HL-60 (cell line): ENCODE measurements at regions not wholly inside any gene's neighbourhood (a gene's known extent, or its start where the extent isn't known, plus 50 kb on each side); places are given as distances from the start of the nearest gene placed in this dataset.

Source experiments
- CTCF ChIP-seq: IDR thresholded peaks from one replicate; pipeline ENCODE4 v1.5.1; 2011; ENCODE audit warnings: low read length, control low read depth, inconsistent platforms; ENCODE audit not compliant: insufficient read depth
- GABPA ChIP-seq: IDR thresholded peaks from 2 replicates; pipeline ENCODE4 v1.6.1; 2012; ENCODE audit warnings: low read depth
- POLR2AphosphoS5 ChIP-seq: IDR thresholded peaks from 2 replicates; pipeline ENCODE4 v1.6.1; 2012; ENCODE audit warnings: low read depth

- TF ChIP-seq GABPA: no peak
- TF ChIP-seq CTCF: no peak
- TF ChIP-seq POLR2AphosphoS5: no peak
Measured at GRCh38 chr4:138865765-138866164, 149.8 kb upstream of the NOCT start.
